ENCODE measurements at regions not wholly inside any gene's neighbourhood (a gene's known extent, or its start where the extent isn't known, plus 50 kb on each side); places are given as distances from the start of the nearest gene placed in this dataset.

DNA sequence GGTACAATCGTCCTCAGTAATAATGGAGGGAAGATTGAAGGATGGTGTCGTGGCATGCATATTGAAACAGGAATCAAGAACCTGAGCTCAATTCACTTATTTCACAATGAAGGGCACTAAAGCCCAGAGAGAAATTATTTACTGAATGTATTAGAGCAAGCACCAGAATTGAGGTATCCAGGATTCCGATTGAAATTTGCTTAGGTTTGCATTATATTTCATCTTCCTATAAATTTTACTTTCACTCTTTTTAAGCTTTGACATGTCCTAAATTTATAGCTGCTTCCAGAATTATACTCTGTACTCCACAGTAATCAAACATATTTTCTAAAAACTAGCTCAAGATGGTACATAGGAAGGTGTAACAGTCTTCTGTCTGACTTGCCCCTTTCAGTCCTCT is 454.9 kb upstream of the HTR2A start:
- ChIA-PET CTCF (interaction anchor here (0.6 kb wide), 1 partner anchor 227 kb away, joined by 4 read pairs; no protein-coding TSS in a partner anchor), POLR2A (no interaction called here)
- Histone ChIP-seq H3K4me1 (ENCODE audit: control insufficient read depth, insufficient read depth, low read length) (no peaks in the 10 kb centered on the region), H3K4me3 (ENCODE audit: low read depth, low read length) (no peak overlapping the region), H3K27ac (ENCODE audit: extremely low read depth, low read depth, low read length) (no peak overlapping the region), H3K9me3 (ENCODE audit: control insufficient read depth, insufficient read depth, low read depth, low read length) (no peaks in the 10 kb centered on the region), H3K36me3 (ENCODE audit: control insufficient read depth in 2 of 2, insufficient read depth in 1 of 2, low read length in 2 of 2) (no peaks in the 10 kb centered on the region)
- TF ChIP-seq SP2 (tag by site-specific recombination; IDR thresholded peaks at IDR 0.05) (no peak), ZNF747 (tag by site-specific recombination; IDR thresholded peaks at IDR 0.05) (no peak), ZNF155 (tag by site-specific recombination; IDR thresholded peaks at IDR 0.05) (no peak), BCL11B (tag by site-specific recombination; IDR thresholded peaks at IDR 0.05; ENCODE audit: low read depth) (no peak), SCRT2 (tag by site-specific recombination; IDR thresholded peaks at IDR 0.05) (no peak), ZNF658 (tag by site-specific recombination; IDR thresholded peaks at IDR 0.05) (no peak), TRIM28 (IDR thresholded peaks at IDR 0.05; ENCODE audit: borderline replicate concordance, low read length) (no peak), GLIS1 (tag by site-specific recombination; IDR thresholded peaks at IDR 0.05) (no peak), EGR2 (tag by site-specific recombination; IDR thresholded peaks at IDR 0.05; ENCODE audit: low read depth) (no peak)
- TF ChIP-seq, protein P1, sequence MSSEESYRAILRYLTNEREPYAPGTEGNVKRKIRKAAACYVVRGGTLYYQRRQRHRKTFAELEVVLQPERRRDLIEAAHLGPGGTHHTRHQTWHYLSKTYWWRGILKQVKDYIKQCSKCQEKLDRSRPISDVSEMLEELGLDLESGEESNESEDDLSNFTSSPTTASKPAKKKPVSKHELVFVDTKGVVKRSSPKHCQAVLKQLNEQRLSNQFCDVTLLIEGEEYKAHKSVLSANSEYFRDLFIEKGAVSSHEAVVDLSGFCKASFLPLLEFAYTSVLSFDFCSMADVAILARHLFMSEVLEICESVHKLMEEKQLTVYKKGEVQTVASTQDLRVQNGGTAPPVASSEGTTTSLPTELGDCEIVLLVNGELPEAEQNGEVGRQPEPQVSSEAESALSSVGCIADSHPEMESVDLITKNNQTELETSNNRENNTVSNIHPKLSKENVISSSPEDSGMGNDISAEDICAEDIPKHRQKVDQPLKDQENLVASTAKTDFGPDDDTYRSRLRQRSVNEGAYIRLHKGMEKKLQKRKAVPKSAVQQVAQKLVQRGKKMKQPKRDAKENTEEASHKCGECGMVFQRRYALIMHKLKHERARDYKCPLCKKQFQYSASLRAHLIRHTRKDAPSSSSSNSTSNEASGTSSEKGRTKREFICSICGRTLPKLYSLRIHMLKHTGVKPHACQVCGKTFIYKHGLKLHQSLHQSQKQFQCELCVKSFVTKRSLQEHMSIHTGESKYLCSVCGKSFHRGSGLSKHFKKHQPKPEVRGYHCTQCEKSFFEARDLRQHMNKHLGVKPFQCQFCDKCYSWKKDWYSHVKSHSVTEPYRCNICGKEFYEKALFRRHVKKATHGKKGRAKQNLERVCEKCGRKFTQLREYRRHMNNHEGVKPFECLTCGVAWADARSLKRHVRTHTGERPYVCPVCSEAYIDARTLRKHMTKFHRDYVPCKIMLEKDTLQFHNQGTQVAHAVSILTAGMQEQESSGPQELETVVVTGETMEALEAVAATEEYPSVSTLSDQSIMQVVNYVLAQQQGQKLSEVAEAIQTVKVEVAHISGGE (tag by site-specific recombination; conservative IDR thresholded peaks at IDR 0.05; ENCODE audit: low read depth), result no peak

DNA sequence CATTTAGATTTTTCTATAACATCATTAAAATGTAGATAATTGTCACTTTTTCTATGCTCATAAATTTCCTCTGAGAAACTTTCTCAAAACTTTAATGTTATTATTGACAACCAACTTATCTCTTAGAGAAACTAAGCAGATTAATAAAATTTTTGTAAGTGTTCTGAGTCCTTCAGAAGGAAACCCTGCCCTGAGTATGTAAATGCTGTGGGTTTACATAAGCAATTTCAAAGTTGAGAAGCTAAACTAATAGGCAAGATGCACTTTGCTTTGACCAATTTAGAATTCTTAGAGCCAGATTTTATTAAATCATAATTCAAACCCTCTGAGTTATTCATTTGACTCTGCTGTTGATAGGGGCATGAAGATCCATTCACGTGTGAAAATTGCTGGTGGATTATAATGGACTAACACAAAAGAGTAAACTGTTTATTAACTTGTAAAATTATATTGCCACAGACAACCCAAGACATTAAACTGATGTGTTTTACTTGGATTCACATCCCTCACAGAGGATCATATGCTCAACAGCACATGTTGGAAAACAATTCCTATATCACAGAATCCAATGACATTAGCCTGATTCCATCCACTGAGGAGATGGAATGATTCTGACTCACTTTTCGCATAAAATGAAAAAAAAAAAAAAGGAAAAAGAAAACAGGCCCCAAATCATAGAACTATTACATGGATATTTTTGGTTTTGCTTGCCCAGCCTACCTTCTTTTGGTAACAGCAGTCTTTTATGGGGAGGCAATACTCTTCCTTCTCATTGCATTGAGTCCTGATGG is 453.7 kb upstream of the HTR2A start:
- Histone ChIP-seq H3K9me3 (ENCODE audit: control insufficient read depth, insufficient read depth, low read depth, low read length) (no peaks in the 10 kb centered on the region), H3K36me3 (ENCODE audit: control insufficient read depth in 2 of 2, insufficient read depth in 1 of 2, low read length in 2 of 2) (no peaks in the 10 kb centered on the region), H3K4me1 (ENCODE audit: control insufficient read depth, insufficient read depth, low read length) (no peaks in the 10 kb centered on the region), H3K4me3 (ENCODE audit: low read depth, low read length) (no peak overlapping the region), H3K27ac (ENCODE audit: extremely low read depth, low read depth, low read length) (no peak overlapping the region)
- ChIA-PET CTCF (no interaction called here), POLR2A (interaction anchor here (0.7 kb wide), 1 partner anchor 337 kb away, joined by 3 read pairs; no protein-coding TSS in a partner anchor)
- no peak for TF ChIP-seq ZNF549 (tag by site-specific recombination; IDR thresholded peaks at IDR 0.05)
- no peak for TF ChIP-seq ZNF184 (tag by site-specific recombination; IDR thresholded peaks at IDR 0.05)
- TF ChIP-seq ZBTB21 (tag by site-specific recombination; IDR thresholded peaks at IDR 0.05), result no peak
- no peak for TF ChIP-seq ZNF302 (tag by site-specific recombination; IDR thresholded peaks at IDR 0.05; ENCODE audit: low read depth)
- no peak for TF ChIP-seq GLI2 (tag by site-specific recombination; IDR thresholded peaks at IDR 0.05; ENCODE audit: borderline replicate concordance, low read depth)
- no peak for TF ChIP-seq ZNF394 (tag by site-specific recombination; IDR thresholded peaks at IDR 0.05; ENCODE audit: borderline replicate concordance)
- no peak for TF ChIP-seq ZNF529 (tag by site-specific recombination; IDR thresholded peaks at IDR 0.05; ENCODE audit: insufficient replicate concordance)
- TF ChIP-seq, protein P2, sequence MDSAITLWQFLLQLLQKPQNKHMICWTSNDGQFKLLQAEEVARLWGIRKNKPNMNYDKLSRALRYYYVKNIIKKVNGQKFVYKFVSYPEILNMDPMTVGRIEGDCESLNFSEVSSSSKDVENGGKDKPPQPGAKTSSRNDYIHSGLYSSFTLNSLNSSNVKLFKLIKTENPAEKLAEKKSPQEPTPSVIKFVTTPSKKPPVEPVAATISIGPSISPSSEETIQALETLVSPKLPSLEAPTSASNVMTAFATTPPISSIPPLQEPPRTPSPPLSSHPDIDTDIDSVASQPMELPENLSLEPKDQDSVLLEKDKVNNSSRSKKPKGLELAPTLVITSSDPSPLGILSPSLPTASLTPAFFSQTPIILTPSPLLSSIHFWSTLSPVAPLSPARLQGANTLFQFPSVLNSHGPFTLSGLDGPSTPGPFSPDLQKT (IDR thresholded peaks at IDR 0.05; ENCODE audit: borderline replicate concordance, low read depth, low read length), result no peak
- no peak for TF ChIP-seq ZNF624 (tag by site-specific recombination; IDR thresholded peaks at IDR 0.05)
- TF ChIP-seq ZNF473 (tag by site-specific recombination; IDR thresholded peaks at IDR 0.05), result no peak
- TF ChIP-seq ZNF266 (tag by site-specific recombination; IDR thresholded peaks at IDR 0.05; ENCODE audit: low read depth), result no peak
- TF ChIP-seq, protein P3, sequence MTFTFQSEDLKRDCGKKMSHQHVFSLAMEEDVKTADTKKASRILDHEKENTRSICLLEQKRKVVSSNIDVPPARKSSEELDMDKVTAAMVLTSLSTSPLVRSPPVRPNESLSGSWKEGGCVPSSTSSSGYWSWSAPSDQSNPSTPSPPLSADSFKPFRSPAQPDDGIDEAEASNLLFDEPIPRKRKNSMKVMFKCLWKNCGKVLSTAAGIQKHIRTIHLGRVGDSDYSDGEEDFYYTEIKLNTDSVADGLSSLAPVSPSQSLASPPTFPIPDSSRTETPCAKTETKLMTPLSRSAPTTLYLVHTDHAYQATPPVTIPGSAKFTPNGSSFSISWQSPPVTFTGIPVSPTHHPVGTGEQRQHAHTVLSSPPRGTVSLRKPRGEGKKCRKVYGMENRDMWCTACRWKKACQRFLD (tag by site-specific recombination; IDR thresholded peaks at IDR 0.05), result no peak
- TF ChIP-seq ZNF701 (tag by site-specific recombination; IDR thresholded peaks at IDR 0.05), result no peak
- no peak for TF ChIP-seq ZNF777 (tag by site-specific recombination; IDR thresholded peaks at IDR 0.05; ENCODE audit: borderline replicate concordance)
- TF ChIP-seq, protein P4, sequence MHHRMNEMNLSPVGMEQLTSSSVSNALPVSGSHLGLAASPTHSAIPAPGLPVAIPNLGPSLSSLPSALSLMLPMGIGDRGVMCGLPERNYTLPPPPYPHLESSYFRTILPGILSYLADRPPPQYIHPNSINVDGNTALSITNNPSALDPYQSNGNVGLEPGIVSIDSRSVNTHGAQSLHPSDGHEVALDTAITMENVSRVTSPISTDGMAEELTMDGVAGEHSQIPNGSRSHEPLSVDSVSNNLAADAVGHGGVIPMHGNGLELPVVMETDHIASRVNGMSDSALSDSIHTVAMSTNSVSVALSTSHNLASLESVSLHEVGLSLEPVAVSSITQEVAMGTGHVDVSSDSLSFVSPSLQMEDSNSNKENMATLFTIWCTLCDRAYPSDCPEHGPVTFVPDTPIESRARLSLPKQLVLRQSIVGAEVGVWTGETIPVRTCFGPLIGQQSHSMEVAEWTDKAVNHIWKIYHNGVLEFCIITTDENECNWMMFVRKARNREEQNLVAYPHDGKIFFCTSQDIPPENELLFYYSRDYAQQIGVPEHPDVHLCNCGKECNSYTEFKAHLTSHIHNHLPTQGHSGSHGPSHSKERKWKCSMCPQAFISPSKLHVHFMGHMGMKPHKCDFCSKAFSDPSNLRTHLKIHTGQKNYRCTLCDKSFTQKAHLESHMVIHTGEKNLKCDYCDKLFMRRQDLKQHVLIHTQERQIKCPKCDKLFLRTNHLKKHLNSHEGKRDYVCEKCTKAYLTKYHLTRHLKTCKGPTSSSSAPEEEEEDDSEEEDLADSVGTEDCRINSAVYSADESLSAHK (tag by site-specific recombination; IDR thresholded peaks at IDR 0.05), result no peak
- no peak for TF ChIP-seq ZNF596 (tag by site-specific recombination; IDR thresholded peaks at IDR 0.05)
